K562 (cell line): ENCODE measurements at regions not wholly inside any gene's neighbourhood (a gene's known extent, or its start where the extent isn't known, plus 50 kb on each side); places are given as distances from the start of the nearest gene placed in this dataset.

Source experiments
- ATAC-seq: fragments of 200-7000 bp; cut with Tn5 transposase; 3 replicates; pipeline ENCODE4 v1.9.1; 2020; ENCODE audit warnings: moderate library complexity
- BruUV-seq: library from RNA; stranded (reverse); fragments of 400-500 nt; replicated peaks from 2 replicates; lab custom pipeline; 2021; lab: Mats Ljungman, UMichigan
- CTCF ChIA-PET: fragments of 300-600 bp; formaldehyde crosslinking; extraction: SDS; loops from one replicate; lab custom pipeline; 2021; ENCODE audit warnings: low intra/inter-chr PET ratio; lab: Yijun Ruan, JAX
- POLR2A ChIA-PET: fragments of 300-600, 350-650 bp; sonication (Branson Sonifier 250); formaldehyde crosslinking; extraction: SDS; loops from one replicate; lab custom pipeline; 2021; ENCODE audit warnings: antibody characterized with exemption, inconsistent platforms; lab: Yijun Ruan, JAX
- DNase-seq, 4 experiments: peaks; one replicate each; pipeline versions ENCODE4 v3.0.0 to v3.0.0-alpha.2; 2011 to 2018; ENCODE audit warnings: low spot score in 3 of 4, mixed read lengths in 3 of 4; ENCODE audit errors: extremely low read depth in 1 of 4
- FAIRE-seq: peaks from 2 replicates; lab custom pipeline; 2011; peaks lifted over from hg19 to GRCh38; lab: Jason Lieb, UNC
- H2AFZ ChIP-seq: 2 replicates; pipeline ENCODE4 v1.6.0; 2011; ENCODE audit warnings: low read depth, low read length, control low read depth, inconsistent platforms
- H3K27ac ChIP-seq: fragments of 200-600 bp; 3 replicates; pipeline ENCODE4 v1.8.0; 2011; ENCODE audit warnings: low read depth, mild to moderate bottlenecking, control low read depth, inconsistent platforms, low read length, moderate library complexity, mixed read lengths; ENCODE audit errors: extremely low read depth
- H3K27me3 ChIP-seq, 2 experiments: fragments of 300-600 bp in 1 of 2; 2 replicates in 1 of 2; 3 replicates in 1 of 2; pipeline versions ENCODE4 v1.6.0 to v1.8.0; 2011; ENCODE audit warnings: inconsistent platforms in 2 of 2, low read length in 2 of 2, mild to moderate bottlenecking in 1 of 2, mixed read lengths in 1 of 2, moderate library complexity in 1 of 2; ENCODE audit not compliant: control insufficient read depth in 2 of 2, insufficient read depth in 2 of 2
- H3K36me3 ChIP-seq: fragments of 300-600 bp; 3 replicates; pipeline ENCODE4 v1.8.0; 2011; ENCODE audit warnings: mild to moderate bottlenecking, low read length, inconsistent platforms; ENCODE audit not compliant: control insufficient read depth, insufficient read depth
- H3K4me1 ChIP-seq, 2 experiments: fragments of 200-600 bp in 1 of 2; replicated peaks in 1 of 2; 2 replicates in 1 of 2; 3 replicates in 1 of 2; pipeline versions ENCODE4 v1.5.1 to v1.8.0; 2011; ENCODE audit warnings: inconsistent platforms in 2 of 2, low read length in 2 of 2, mild to moderate bottlenecking in 1 of 2, mixed read lengths in 1 of 2, moderate library complexity in 1 of 2; ENCODE audit not compliant: control insufficient read depth in 2 of 2, insufficient read depth in 2 of 2
- H3K4me2 ChIP-seq: 2 replicates; pipeline ENCODE4 v1.6.1; 2011; ENCODE audit warnings: low read length, control low read depth, inconsistent platforms, mixed read lengths; ENCODE audit not compliant: insufficient read depth
- H3K4me3 ChIP-seq: fragments of 200-600 bp; sonication (generic), shearing (Covaris generic); 2 replicates; pipeline ENCODE4 v1.5.1; 2016; ENCODE audit warnings: control low read depth, inconsistent platforms
- H3K79me2 ChIP-seq: fragments of 200-600 bp; 3 replicates; pipeline ENCODE4 v1.8.0; 2011; ENCODE audit warnings: low read length, inconsistent platforms; ENCODE audit not compliant: control insufficient read depth, insufficient read depth
- H3K9ac ChIP-seq, 2 experiments: 2 replicates each; pipeline versions ENCODE4 v1.6.0 to v1.6.1; 2011; ENCODE audit warnings: low read depth in 2 of 2, low read length in 2 of 2, control low read depth in 1 of 2, inconsistent platforms in 1 of 2, mild to moderate bottlenecking in 1 of 2, mixed read lengths in 1 of 2; ENCODE audit not compliant: insufficient read depth in 1 of 2
- H3K9me1 ChIP-seq: one replicate; pipeline ENCODE4 v1.6.0; 2011; ENCODE audit warnings: inconsistent platforms, mild to moderate bottlenecking, low read length, moderate library complexity; ENCODE audit not compliant: control insufficient read depth, insufficient read depth
- H3K9me3 ChIP-seq: replicated peaks from 2 replicates; pipeline ENCODE4 v1.5.1; 2011; ENCODE audit warnings: low read depth, low read length, inconsistent platforms; ENCODE audit not compliant: control insufficient read depth, insufficient read depth
- H4K20me1 ChIP-seq: replicated peaks from 2 replicates; pipeline ENCODE4 v1.6.1; 2011; ENCODE audit warnings: low read length, inconsistent platforms, mixed read lengths; ENCODE audit not compliant: control insufficient read depth, insufficient read depth
- CHD4 ChIP-seq: fragments of 200-600 bp; sonication (generic); IDR thresholded peaks from 3 replicates; pipeline ENCODE4 v1.6.1; 2012; ENCODE audit warnings: low read depth, mild to moderate bottlenecking, mixed read lengths, low read length, inconsistent platforms; ENCODE audit not compliant: insufficient read depth, insufficient replicate concordance, poor library complexity, severe bottlenecking
- EGR1 ChIP-seq: fragments of 450-650 bp; conservative IDR thresholded peaks from 2 replicates; pipeline ENCODE4 v1.6.1; 2017; ENCODE audit warnings: mild to moderate bottlenecking
- HDGF ChIP-seq: fragments of 450-650 bp; IDR thresholded peaks from 2 replicates; pipeline ENCODE4 v1.6.1; 2016
- L3MBTL2 ChIP-seq: fragments of 450-650 bp; IDR thresholded peaks from 2 replicates; pipeline ENCODE4 v1.6.1; 2016; ENCODE audit warnings: mild to moderate bottlenecking, moderate library complexity
- TEAD4 ChIP-seq, 2 experiments: sonication (generic) in 1 of 2; formaldehyde crosslinking in 1 of 2; IDR thresholded peaks; 2 replicates each; pipeline versions ENCODE4 v1.6.1 to v1.8.0; 2012 to 2022; ENCODE audit warnings: borderline replicate concordance in 1 of 2, inconsistent platforms in 1 of 2, low read length in 1 of 2, mild to moderate bottlenecking in 1 of 2, missing genetic modification reagents in 1 of 2
- ZNF57 ChIP-seq: fragments of 450-650 bp; formaldehyde crosslinking; IDR thresholded peaks from 2 replicates; pipeline ENCODE4 v1.4.0; 2020; ENCODE audit warnings: mild to moderate bottlenecking, moderate library complexity
- ZNF785 ChIP-seq: fragments of 250-450 bp; sonication (Bioruptor Pico); IDR thresholded peaks from 2 replicates; pipeline ENCODE4 v1.4.0; 2020; ENCODE audit warnings: mild to moderate bottlenecking
- WGBS: fragments of 100-300 bp; shearing (Covaris generic); methylation state at CpG from one replicate; pipeline ENCODE4 v1.1.6; 2016; ENCODE audit warnings: low coverage, mixed read lengths; ENCODE audit not compliant: insufficient coverage; ENCODE audit errors: missing lambda C conversion rate; 5-methylcytosine and 5-hydroxymethylcytosine counted together
- in situ Hi-C: fragments of 300-500 bp; cut with MboI; formaldehyde crosslinking; loops from 4 replicates; pipeline ENCODE4 v1.15.0; 2018; ENCODE audit warnings: inconsistent platforms, mixed read lengths
- intact Hi-C: fragments of 100-400 bp; cut with micrococcal nuclease; formaldehyde crosslinking; loops from 2 replicates; pipeline ENCODE4 v1.14.2; 2022

GRCh38 chr6:98452685-98453084 lies 381.7 kb upstream of the POU3F2 start (continued):
- no peak for TF ChIP-seq TEAD4 (IDR thresholded peaks at IDR 0.05; ENCODE audit: low read length)
- no peak for TF ChIP-seq TEAD4 (CRISPR knock-in tag; IDR thresholded peaks at IDR 0.05; ENCODE audit: borderline replicate concordance)

GRCh38 chr6:98454809-98455322 lies 379.5 kb upstream of the POU3F2 start:
- no peaks in the 10 kb centered on the region for H3K4me1 ChIP-seq
- H3K9ac ChIP-seq, result no peak overlapping the region
- H3K36me3 ChIP-seq, result no peaks in the 10 kb centered on the region
- FAIRE-seq, result no peak
- H3K9me3 ChIP-seq, result no peaks in the 10 kb centered on the region
- ATAC-seq, result no peak
- H3K27me3 ChIP-seq, result no peaks in the 10 kb centered on the region
- DNase-seq, result no peak
- no peak overlapping the region for H2AFZ ChIP-seq
- ChIA-PET POLR2A (no interaction called here), CTCF (no interaction called here)
- H3K4me2 ChIP-seq, result no peak overlapping the region
- no peak overlapping the region for H3K4me3 ChIP-seq
- intact Hi-C loops (no loop called here), in situ Hi-C loops (no loop called here)
- H3K27ac ChIP-seq, result no peak overlapping the region
- H3K9me1 ChIP-seq, result no peaks in the 10 kb centered on the region
- H4K20me1 ChIP-seq, result no peaks in the 10 kb centered on the region
- H3K79me2 ChIP-seq, result no peaks in the 10 kb centered on the region
- BruUV-seq, result no TSS peak
- WGBS, result 0% methylated on average over 5 of the region's 5 CpGs
- no peak for TF ChIP-seq EGR1
- TF ChIP-seq ZNF785 (CRISPR knock-in tag), result no peak

GRCh38 chr6:98458708-98459107 lies 375.7 kb upstream of the POU3F2 start:
- no peak for DNase-seq
- no peak overlapping the region for H3K4me2 ChIP-seq
- no TSS peak for BruUV-seq
- no peak overlapping the region for H3K4me3 ChIP-seq
- intact Hi-C loops, result no loop called here
- H3K9ac ChIP-seq, result no peak overlapping the region
- no peak overlapping the region for H3K27ac ChIP-seq
- no peak for FAIRE-seq
- no peaks in the 10 kb centered on the region for H3K27me3 ChIP-seq
- H2AFZ ChIP-seq, result no peak overlapping the region
- TF ChIP-seq HDGF (no peak), L3MBTL2 (no peak), ZNF57 (no peak), CHD4 (no peak)
- H3K4me1 ChIP-seq, result no peaks in the 10 kb centered on the region
- no peak for ATAC-seq
- in situ Hi-C loops, result no loop called here
- POLR2A ChIA-PET, result no interaction called here
- no peaks in the 10 kb centered on the region for H3K9me3 ChIP-seq
- WGBS, result 3% methylated on average over 2 of the region's 2 CpGs
- CTCF ChIA-PET, result no interaction called here
- no peaks in the 10 kb centered on the region for H3K9me1 ChIP-seq
- no peaks in the 10 kb centered on the region for H3K79me2 ChIP-seq
- no peaks in the 10 kb centered on the region for H4K20me1 ChIP-seq
- no peaks in the 10 kb centered on the region for H3K36me3 ChIP-seq
